GM19452 (cell line): ENCODE measurements at regions not wholly inside any gene's neighbourhood (a gene's known extent, or its start where the extent isn't known, plus 50 kb on each side); places are given as distances from the start of the nearest gene placed in this dataset.

Source experiments
- ATAC-seq: cut with Tn5 transposase; IDR thresholded peaks from one replicate; pipeline ENCODE4 v1.9.1; 2021; ENCODE audit not compliant: unreplicated experiment

DNA sequence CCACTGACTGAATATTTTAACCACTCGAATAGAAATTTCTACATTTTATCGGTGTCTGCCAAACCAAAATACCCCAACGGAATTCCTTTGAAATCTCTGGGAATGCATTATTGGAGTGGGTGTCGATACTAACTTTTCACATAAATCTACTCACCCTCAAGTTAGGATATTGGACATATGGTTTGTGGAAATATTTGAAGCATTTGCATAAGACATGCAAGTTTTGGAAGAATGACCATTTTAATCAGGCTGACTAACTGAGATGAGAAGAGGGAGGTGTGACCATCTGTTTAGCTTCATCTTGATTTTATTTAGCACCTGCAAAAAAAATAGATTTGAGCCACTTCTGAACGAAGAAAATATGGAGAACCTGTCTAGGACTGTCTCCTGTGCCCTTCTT is 61.2 kb downstream of the KLF6 start:
- ATAC-seq: no peak

DNA sequence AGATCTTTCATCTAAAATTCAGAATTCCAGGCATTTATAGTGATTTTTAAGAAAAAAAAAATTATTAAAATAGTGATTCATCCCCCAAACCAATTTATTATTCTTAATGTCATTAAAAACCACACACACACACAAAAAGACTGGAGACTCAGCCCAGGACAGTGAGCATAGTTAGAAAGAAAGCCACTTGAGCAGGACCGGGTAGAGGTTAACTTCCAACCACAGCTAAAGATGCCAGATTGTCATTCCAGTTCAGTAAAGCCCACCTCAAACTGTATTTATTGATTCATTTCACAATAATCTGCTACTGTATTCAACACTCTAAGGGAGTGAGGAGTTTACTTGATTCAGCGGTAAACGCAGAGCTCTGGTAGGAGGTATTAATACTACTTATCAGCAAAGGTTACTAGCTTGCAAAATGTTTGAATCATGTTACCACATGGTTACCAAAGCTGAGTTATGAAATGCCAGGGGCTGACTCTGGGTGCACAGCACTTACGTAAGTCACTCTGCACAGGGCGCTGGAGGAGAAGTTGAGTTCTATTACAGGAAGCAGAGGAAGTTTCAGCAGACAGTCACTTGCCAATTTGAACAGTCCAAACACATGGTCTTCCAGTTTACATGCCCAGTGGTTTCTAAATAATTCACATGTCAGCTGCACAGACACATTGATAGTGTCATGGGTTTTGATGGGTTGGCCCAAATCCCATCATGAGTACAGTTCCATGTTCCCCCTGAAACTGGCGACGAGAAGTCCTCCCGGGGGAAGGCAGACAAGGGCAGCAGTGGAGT is 64.6 kb downstream of the KLF6 start:
- no peak for ATAC-seq

DNA sequence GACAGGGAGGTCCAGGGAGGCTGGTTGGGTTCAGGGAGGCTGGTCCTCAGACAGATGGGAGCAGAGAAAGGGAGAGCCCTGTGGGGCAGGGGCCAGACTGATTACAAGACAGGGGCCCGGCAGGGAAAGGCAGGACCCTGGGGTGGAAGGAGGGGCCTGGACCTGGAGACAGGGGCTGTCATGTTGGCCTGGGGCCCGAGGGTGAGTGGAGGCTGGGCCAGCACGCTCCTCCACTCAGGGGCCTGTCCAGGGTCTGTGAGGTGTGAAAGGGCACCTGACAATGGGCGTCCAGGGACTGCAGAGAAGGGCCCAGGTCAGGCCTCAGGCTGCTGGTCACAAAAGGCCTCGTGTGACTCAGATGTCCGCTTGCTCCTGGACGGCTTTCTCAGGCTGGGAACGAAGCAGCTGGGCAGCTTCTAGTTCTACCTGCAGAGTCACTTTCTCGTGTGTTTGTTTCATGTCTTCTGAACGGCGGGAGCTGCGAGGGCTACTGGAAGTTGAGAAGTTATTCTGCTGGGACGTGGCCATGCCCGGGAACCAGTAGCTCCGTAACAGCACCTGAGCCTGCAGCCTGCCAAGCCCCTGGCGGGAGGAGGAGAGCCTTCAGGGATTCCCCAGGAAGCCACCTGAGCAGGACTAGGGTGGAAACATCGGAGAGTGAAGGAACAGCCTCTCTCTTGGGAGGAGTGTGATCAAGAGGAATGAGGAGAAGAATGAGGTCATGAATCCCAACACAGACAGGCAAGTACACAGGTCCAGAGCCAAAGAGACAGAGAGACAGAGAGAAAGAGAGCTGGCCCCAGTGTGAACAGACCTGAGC is 65.8 kb downstream of the KLF6 start:
- no peak for ATAC-seq

GRCh38 chr10:3716093-3716492 is 68.9 kb downstream of the KLF6 start:
- ATAC-seq: no peak

GRCh38 chr10:3714967-3715366 is 70.0 kb downstream of the KLF6 start:
- no peak for ATAC-seq

- no peak for ATAC-seq
These were observed 70.5 kb downstream of the KLF6 start for GRCh38 chr10:3714531-3714930.

DNA sequence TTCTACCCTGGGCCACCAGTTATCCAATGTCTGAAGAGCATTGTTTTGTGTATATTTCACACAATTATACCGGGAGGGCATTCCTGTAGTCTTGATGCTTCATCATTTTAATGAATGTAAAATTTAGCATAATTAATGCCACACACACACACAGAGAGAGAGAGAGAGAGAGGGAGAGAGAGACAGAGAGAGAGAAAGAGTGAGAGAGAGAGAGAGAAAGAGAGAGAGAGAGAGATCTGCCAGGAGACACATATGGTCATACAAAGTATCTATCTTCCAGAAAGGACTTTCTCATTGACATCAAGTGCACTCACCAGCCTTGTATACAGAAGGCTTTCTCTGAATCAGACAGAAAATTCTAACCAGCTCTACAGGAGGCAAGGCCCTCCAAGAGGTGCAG is 72.3 kb downstream of the KLF6 start:
- ATAC-seq: no peak

GRCh38 chr10:3711918-3712317 is 73.1 kb downstream of the KLF6 start:
- no peak for ATAC-seq

GRCh38 chr10:3710764-3711163 is 74.2 kb downstream of the KLF6 start:
- no peak for ATAC-seq

DNA sequence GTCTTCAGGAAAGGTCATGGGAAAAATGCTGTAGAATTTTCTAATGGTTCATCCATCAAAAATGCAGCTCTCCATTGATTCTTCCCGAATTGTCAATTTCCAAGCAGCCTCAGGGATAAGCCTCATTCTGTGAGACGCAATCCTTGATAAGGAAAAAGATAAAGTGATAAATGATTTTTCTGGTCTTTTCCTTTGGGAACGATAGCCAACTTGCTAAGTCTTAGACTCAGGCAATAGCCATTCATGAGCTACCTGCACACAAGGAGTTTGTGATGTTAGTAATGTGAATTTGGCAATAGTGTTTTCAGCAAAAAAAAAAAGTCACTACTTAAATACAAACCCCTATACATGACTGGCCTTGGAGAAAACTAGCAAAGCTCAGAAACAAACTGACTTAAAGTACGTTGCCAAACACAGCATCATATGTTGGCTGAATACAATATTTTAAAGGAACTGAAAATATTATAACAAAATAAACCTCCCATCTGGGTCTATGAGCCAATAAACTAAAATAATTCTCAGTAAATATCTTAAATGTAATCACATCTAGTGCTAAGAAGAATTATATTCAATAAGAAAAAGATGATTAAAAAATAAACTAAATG is 75.5 kb downstream of the KLF6 start:
- no peak for ATAC-seq

- no peak for ATAC-seq
These were observed 76.2 kb downstream of the KLF6 start for GRCh38 chr10:3708852-3709251.

DNA sequence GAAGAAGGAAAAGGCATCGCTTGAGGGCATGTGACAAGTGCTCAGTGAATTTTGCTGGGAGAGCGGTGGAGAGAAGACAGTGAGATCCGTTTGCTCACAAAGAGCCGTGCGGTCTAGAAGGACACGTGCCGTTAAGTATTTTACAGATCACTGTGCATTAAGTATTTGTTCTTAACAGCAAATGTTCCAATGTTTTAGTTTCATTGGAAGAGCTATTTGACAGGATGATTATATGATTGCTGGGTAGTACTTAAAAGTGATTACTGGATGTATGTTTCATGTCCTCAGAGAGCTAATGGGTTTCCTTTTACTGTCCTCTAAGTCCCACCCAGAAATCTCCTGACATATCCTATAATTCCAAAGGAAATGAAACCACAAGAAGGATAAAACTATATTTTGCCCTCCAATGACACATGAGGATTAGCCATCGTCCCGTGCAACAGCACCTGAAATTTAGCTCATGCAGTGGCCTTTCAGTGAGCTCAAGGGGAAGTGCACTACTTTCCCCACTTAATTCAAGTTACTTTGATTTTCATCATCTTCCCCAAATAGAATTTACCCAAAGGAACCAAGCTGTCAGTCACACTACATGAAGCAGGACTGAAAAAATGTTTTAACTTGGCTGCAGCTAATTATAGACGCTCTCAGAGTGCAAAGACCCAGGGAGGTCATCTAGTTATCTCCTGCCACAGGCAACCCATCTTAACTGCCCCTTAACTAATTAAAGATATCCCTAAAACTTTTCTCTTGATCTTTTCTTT is 80.3 kb downstream of the KLF6 start:
- no peak for ATAC-seq

DNA sequence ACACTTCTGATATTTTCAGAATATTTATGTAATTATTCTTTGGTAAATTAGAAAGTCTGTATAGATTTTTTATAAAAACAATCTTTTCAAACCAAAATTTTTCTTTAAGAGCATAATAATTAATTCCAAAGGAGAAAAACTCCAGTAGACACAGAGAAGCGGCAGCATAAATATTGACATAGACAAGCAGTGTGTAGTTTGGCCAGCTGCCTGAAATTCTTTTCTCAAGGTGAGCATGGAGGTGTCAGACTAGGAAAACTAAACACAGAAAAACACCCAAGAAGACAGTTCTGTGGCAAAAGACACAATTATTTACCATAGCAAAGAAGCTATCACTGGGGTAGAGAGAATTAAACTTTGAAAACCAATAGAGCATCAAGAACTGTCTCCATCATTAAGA is 82.4 kb downstream of the KLF6 start:
- ATAC-seq: no peak

GRCh38 chr10:3702056-3702546 is 82.9 kb downstream of the KLF6 start:
- no peak for ATAC-seq

DNA sequence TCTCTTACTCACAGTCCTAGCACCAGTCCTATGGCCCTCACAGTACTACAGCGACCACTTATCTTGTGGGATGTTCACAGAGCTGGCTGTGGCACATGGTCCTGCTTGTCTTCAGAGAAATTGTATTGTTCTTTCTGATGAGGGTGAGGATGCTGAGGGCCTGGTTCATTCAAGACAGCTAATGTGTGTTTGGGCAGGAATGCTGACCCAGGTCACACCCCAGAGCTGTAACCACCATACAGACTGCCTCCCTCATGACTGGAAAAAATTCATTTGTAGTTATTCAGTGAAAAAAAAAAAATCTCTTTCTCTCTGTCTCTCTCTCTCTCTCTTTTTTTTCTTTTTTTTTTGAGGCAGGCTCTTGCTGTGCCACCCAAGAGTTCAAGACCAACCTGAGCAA is 83.5 kb downstream of the KLF6 start:
- ATAC-seq: no peak

DNA sequence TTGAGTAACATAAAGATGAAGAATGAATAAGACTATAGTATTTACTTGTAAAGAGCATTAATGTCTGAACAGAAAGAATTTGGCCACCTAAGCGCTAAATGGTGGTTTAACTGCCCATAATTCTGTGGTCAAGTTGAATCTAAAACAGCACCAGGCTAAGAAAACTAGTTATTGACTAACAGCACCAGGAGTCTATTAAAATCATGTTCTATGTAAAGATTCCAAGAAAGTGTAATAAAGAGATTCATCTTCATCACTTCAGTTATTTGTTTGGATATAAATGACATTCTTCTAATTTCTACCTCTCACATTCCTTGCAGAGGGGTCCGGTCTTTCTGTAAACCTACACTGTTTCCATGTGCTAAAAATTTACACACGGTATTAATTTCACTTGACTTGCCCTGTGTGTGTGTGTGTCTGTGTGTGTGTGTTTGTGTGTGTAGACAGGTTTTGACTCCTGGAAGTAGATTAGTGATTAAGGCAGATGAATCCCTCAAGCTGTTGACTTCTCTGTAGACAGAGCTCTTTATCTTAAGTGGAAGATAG is 84.4 kb downstream of the KLF6 start:
- ATAC-seq: no peak

DNA sequence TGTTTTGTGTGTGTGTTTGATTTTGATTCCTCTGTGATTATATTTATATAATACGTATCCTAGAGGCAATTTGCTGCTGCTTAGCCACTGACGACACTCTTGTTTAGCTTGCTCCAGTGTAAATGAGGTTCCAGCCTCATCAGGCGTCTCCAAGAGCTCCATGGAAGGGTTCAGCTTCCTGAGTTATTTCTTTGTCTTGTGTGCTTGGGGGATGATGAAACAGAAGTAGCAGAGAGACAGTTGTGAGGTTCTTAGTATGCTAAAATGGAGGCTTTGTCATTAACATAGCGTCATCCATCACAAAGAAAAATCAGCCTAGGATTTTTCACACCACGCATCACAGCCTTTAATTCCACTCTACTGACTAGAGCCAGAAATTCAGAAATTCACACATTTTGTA is 85.1 kb downstream of the KLF6 start:
- ATAC-seq: no peak

DNA sequence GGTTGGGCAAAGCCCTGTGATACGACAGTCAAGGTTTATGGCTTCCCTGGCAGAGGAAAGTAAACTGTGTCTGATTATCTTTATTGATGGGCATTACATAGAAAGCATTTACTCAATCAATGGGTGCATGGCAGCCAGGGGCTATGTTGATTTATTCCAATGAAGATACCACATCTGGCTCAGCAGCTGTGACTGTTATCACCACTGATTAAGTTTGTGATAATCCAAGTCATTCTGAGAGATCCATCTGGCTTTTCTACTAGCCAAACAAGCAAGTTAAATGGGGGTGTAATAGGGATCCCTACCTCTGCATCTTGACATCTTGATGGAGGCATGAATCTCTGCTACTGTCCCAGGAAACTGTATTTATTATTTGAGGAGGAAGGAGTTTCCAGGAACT is 86.7 kb downstream of the KLF6 start:
- no peak for ATAC-seq

DNA sequence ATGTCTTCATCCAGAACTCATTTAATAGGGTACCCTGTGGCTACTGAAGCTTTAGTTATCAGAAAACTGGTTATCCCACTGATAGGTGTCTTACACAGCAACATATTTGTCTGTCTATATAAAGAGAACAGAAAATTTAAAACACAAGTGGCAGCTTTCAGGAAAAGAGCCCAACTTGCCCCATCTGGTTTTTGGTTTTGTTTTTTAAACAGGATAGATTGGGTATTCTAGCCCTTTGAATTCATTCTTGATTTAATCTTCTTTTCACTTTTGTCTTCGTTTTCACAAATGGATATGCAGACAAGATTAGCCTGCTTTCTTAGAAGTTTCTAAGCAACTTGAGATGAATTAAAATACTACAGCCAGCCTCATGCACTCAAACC is 91.3 kb downstream of the KLF6 start:
- ATAC-seq: no peak

DNA sequence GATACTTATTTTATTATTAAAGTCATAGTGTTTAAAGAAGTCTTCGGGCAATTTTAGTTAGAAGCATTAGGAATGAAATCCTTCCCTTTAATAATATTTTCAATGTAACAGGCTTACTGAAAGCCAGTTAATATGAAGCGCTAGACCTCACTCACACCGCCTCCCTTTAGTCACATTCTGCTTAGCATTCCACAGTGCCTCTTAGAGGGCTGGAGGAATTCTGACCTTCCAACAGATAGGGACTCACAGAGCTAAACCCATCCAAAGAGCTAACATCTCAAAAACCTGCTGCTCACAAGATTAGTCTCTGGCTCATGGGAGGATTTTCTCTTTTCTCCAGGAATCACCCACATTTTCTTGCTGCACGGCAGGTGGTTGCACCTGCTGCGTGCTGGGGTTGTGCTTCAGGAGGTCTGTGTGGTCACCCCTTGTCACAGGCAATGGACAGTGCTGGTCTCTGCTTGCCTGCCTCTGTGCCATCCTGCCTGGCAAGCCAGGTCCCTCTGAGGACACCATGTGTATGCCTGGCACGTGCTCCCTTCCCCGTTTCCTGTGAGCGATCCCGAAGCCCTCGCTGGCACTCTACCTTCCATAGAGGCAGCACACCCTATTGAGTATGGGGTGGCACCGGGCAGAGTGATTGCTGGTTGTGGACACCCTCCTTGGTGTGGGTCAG is 91.8 kb downstream of the KLF6 start:
- no peak for ATAC-seq
